K562 (cell line): ENCODE measurements at regions not wholly inside any gene's neighbourhood (a gene's known extent, or its start where the extent isn't known, plus 50 kb on each side); places are given as distances from the start of the nearest gene placed in this dataset.

Source experiments
- ATAC-seq: fragments of 200-7000 bp; cut with Tn5 transposase; 3 replicates; pipeline ENCODE4 v1.9.1; 2020; ENCODE audit warnings: moderate library complexity
- BruUV-seq: library from RNA; stranded (reverse); fragments of 400-500 nt; replicated peaks from 2 replicates; lab custom pipeline; 2021; lab: Mats Ljungman, UMichigan
- CTCF ChIA-PET: fragments of 300-600 bp; formaldehyde crosslinking; extraction: SDS; loops from one replicate; lab custom pipeline; 2021; ENCODE audit warnings: low intra/inter-chr PET ratio; lab: Yijun Ruan, JAX
- POLR2A ChIA-PET: fragments of 300-600, 350-650 bp; sonication (Branson Sonifier 250); formaldehyde crosslinking; extraction: SDS; loops from one replicate; lab custom pipeline; 2021; ENCODE audit warnings: antibody characterized with exemption, inconsistent platforms; lab: Yijun Ruan, JAX
- DNase-seq, 4 experiments: peaks; one replicate each; pipeline versions ENCODE4 v3.0.0 to v3.0.0-alpha.2; 2011 to 2018; ENCODE audit warnings: low spot score in 3 of 4, mixed read lengths in 3 of 4; ENCODE audit errors: extremely low read depth in 1 of 4
- FAIRE-seq: peaks from 2 replicates; lab custom pipeline; 2011; peaks lifted over from hg19 to GRCh38; lab: Jason Lieb, UNC
- H2AFZ ChIP-seq: 2 replicates; pipeline ENCODE4 v1.6.0; 2011; ENCODE audit warnings: low read depth, low read length, control low read depth, inconsistent platforms
- H3K27ac ChIP-seq: fragments of 200-600 bp; 3 replicates; pipeline ENCODE4 v1.8.0; 2011; ENCODE audit warnings: low read depth, mild to moderate bottlenecking, control low read depth, inconsistent platforms, low read length, moderate library complexity, mixed read lengths; ENCODE audit errors: extremely low read depth
- H3K27me3 ChIP-seq, 2 experiments: fragments of 300-600 bp in 1 of 2; 2 replicates in 1 of 2; 3 replicates in 1 of 2; pipeline versions ENCODE4 v1.6.0 to v1.8.0; 2011; ENCODE audit warnings: inconsistent platforms in 2 of 2, low read length in 2 of 2, mild to moderate bottlenecking in 1 of 2, mixed read lengths in 1 of 2, moderate library complexity in 1 of 2; ENCODE audit not compliant: control insufficient read depth in 2 of 2, insufficient read depth in 2 of 2
- H3K36me3 ChIP-seq: fragments of 300-600 bp; 3 replicates; pipeline ENCODE4 v1.8.0; 2011; ENCODE audit warnings: mild to moderate bottlenecking, low read length, inconsistent platforms; ENCODE audit not compliant: control insufficient read depth, insufficient read depth
- H3K4me1 ChIP-seq, 2 experiments: fragments of 200-600 bp in 1 of 2; replicated peaks in 1 of 2; 2 replicates in 1 of 2; 3 replicates in 1 of 2; pipeline versions ENCODE4 v1.5.1 to v1.8.0; 2011; ENCODE audit warnings: inconsistent platforms in 2 of 2, low read length in 2 of 2, mild to moderate bottlenecking in 1 of 2, mixed read lengths in 1 of 2, moderate library complexity in 1 of 2; ENCODE audit not compliant: control insufficient read depth in 2 of 2, insufficient read depth in 2 of 2
- H3K4me2 ChIP-seq: 2 replicates; pipeline ENCODE4 v1.6.1; 2011; ENCODE audit warnings: low read length, control low read depth, inconsistent platforms, mixed read lengths; ENCODE audit not compliant: insufficient read depth
- H3K4me3 ChIP-seq: fragments of 200-600 bp; sonication (generic), shearing (Covaris generic); 2 replicates; pipeline ENCODE4 v1.5.1; 2016; ENCODE audit warnings: control low read depth, inconsistent platforms
- H3K79me2 ChIP-seq: fragments of 200-600 bp; 3 replicates; pipeline ENCODE4 v1.8.0; 2011; ENCODE audit warnings: low read length, inconsistent platforms; ENCODE audit not compliant: control insufficient read depth, insufficient read depth
- H3K9ac ChIP-seq, 2 experiments: 2 replicates each; pipeline versions ENCODE4 v1.6.0 to v1.6.1; 2011; ENCODE audit warnings: low read depth in 2 of 2, low read length in 2 of 2, control low read depth in 1 of 2, inconsistent platforms in 1 of 2, mild to moderate bottlenecking in 1 of 2, mixed read lengths in 1 of 2; ENCODE audit not compliant: insufficient read depth in 1 of 2
- H3K9me1 ChIP-seq: one replicate; pipeline ENCODE4 v1.6.0; 2011; ENCODE audit warnings: inconsistent platforms, mild to moderate bottlenecking, low read length, moderate library complexity; ENCODE audit not compliant: control insufficient read depth, insufficient read depth
- H3K9me3 ChIP-seq: replicated peaks from 2 replicates; pipeline ENCODE4 v1.5.1; 2011; ENCODE audit warnings: low read depth, low read length, inconsistent platforms; ENCODE audit not compliant: control insufficient read depth, insufficient read depth
- H4K20me1 ChIP-seq: replicated peaks from 2 replicates; pipeline ENCODE4 v1.6.1; 2011; ENCODE audit warnings: low read length, inconsistent platforms, mixed read lengths; ENCODE audit not compliant: control insufficient read depth, insufficient read depth
- CBX3 ChIP-seq, 2 experiments: IDR thresholded peaks; 1 replicate in 1 of 2; 2 replicates in 1 of 2; pipeline ENCODE4 v1.6.1; 2012; ENCODE audit warnings: inconsistent platforms in 2 of 2, low read length in 2 of 2, borderline replicate concordance in 1 of 2, control low read depth in 1 of 2
- ELF1 ChIP-seq: fragments of 200-800 bp; sonication (Bioruptor generic); IDR thresholded peaks from 2 replicates; pipeline ENCODE4 v1.6.1; 2016; ENCODE audit warnings: missing genetic modification characterization, missing compliant biosample characterization
- GABPB2 ChIP-seq: fragments of 250-450 bp; sonication (Bioruptor Pico); conservative IDR thresholded peaks from 2 replicates; pipeline ENCODE4 v1.5.1; 2021; ENCODE audit warnings: mild to moderate bottlenecking
- HNRNPLL ChIP-seq: fragments of 200-400 bp; formaldehyde crosslinking; IDR thresholded peaks from 2 replicates; pipeline ENCODE4 v1.6.1; 2017; ENCODE audit warnings: low read length, low read depth, mild to moderate bottlenecking; ENCODE audit not compliant: poor library complexity, severe bottlenecking
- HSF4 ChIP-seq: fragments of 250-450 bp; sonication (Bioruptor Pico); IDR thresholded peaks from 2 replicates; pipeline ENCODE4 v2.1.2; 2022; ENCODE audit warnings: mild to moderate bottlenecking, moderate library complexity, borderline replicate concordance
- L3MBTL2 ChIP-seq: fragments of 450-650 bp; IDR thresholded peaks from 2 replicates; pipeline ENCODE4 v1.6.1; 2016; ENCODE audit warnings: mild to moderate bottlenecking, moderate library complexity
- PRPF4 ChIP-seq: fragments of 200-400 bp; formaldehyde crosslinking; IDR thresholded peaks from one replicate; pipeline ENCODE4 v1.6.1; 2017; ENCODE audit warnings: low read length, low read depth, mild to moderate bottlenecking; ENCODE audit not compliant: insufficient read depth, poor library complexity, severe bottlenecking
- TBP ChIP-seq: optimal IDR thresholded peaks from 2 replicates; pipeline ENCODE3; 2011; ENCODE audit warnings: low read depth, low read length, improper control_type of control experiment
- XRCC5 ChIP-seq: fragments of 200-400 bp; formaldehyde crosslinking; IDR thresholded peaks from 2 replicates; pipeline ENCODE4 v1.6.1; 2017; ENCODE audit warnings: low read depth, mild to moderate bottlenecking, low read length
- WGBS: fragments of 100-300 bp; shearing (Covaris generic); methylation state at CpG from one replicate; pipeline ENCODE4 v1.1.6; 2016; ENCODE audit warnings: low coverage, mixed read lengths; ENCODE audit not compliant: insufficient coverage; ENCODE audit errors: missing lambda C conversion rate; 5-methylcytosine and 5-hydroxymethylcytosine counted together
- in situ Hi-C: fragments of 300-500 bp; cut with MboI; formaldehyde crosslinking; loops from 4 replicates; pipeline ENCODE4 v1.15.0; 2018; ENCODE audit warnings: inconsistent platforms, mixed read lengths
- intact Hi-C: fragments of 100-400 bp; cut with micrococcal nuclease; formaldehyde crosslinking; loops from 2 replicates; pipeline ENCODE4 v1.14.2; 2022
- TF ChIP-seq, protein P1 (sequence below), 2 experiments: fragments of 450-650 bp in 1 of 2; sonication (generic) in 1 of 2; formaldehyde crosslinking in 1 of 2; IDR thresholded peaks; 2 replicates each; pipeline versions ENCODE4 v1.7.1 to v1.9.0; 2016 to 2022; ENCODE audit warnings: inconsistent platforms in 1 of 2, mild to moderate bottlenecking in 1 of 2, missing genetic modification reagents in 1 of 2

DNA sequence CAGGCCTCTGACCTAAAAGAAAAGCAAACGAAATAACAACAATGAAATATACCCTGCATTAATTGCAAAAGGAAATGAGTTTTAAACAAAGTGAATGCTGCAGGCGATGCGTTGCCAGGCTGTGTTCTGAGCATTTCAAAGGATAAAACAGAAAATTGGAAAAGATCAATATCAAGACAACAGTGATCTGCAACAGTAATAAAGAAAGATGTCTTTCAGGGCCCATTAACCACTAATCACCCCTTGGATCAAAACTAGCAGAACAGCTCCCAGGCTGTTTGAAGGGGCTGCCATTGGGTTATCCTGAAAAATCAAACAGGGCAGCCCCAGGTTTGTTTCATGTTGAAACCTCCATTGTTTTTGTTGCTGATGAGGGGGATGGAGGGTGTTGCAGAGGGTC is 219.2 kb downstream of the FGFR2 start:
- no peaks in the 10 kb centered on the region for H4K20me1 ChIP-seq
- H3K36me3 ChIP-seq, result no peaks in the 10 kb centered on the region
- in situ Hi-C loops (no loop called here), intact Hi-C loops (no loop called here)
- DNase-seq (no peak), FAIRE-seq (no peak), ATAC-seq (no peak)
- H3K9ac ChIP-seq, result no peak overlapping the region
- H3K9me1 ChIP-seq, result no peaks in the 10 kb centered on the region
- no peaks in the 10 kb centered on the region for H3K9me3 ChIP-seq
- WGBS, result 0% methylated on average over 3 of the region's 3 CpGs
- no peaks in the 10 kb centered on the region for H3K4me1 ChIP-seq
- H3K4me2 ChIP-seq, result no peak overlapping the region
- H3K27me3 ChIP-seq, result no peaks in the 10 kb centered on the region
- no TSS peak for BruUV-seq
- H3K27ac ChIP-seq, result no peak overlapping the region
- H3K4me3 ChIP-seq, result no peak overlapping the region
- POLR2A ChIA-PET, result no interaction called here
- H2AFZ ChIP-seq, result no peak overlapping the region
- CTCF ChIA-PET, result no interaction called here
- no peaks in the 10 kb centered on the region for H3K79me2 ChIP-seq
- TF ChIP-seq PRPF4 (no peak), HNRNPLL (no peak), ELF1 (tag) (no peak), CBX3 (IDR thresholded peaks at IDR 0.05; ENCODE audit: borderline replicate concordance in 1 of 2, low read length in 2 of 2) (no peak), XRCC5 (no peak), GABPB2 (CRISPR knock-in tag) (no peak), TBP (no peak), HSF4 (CRISPR knock-in tag) (no peak), L3MBTL2 (no peak)
- TF ChIP-seq, protein P1, sequence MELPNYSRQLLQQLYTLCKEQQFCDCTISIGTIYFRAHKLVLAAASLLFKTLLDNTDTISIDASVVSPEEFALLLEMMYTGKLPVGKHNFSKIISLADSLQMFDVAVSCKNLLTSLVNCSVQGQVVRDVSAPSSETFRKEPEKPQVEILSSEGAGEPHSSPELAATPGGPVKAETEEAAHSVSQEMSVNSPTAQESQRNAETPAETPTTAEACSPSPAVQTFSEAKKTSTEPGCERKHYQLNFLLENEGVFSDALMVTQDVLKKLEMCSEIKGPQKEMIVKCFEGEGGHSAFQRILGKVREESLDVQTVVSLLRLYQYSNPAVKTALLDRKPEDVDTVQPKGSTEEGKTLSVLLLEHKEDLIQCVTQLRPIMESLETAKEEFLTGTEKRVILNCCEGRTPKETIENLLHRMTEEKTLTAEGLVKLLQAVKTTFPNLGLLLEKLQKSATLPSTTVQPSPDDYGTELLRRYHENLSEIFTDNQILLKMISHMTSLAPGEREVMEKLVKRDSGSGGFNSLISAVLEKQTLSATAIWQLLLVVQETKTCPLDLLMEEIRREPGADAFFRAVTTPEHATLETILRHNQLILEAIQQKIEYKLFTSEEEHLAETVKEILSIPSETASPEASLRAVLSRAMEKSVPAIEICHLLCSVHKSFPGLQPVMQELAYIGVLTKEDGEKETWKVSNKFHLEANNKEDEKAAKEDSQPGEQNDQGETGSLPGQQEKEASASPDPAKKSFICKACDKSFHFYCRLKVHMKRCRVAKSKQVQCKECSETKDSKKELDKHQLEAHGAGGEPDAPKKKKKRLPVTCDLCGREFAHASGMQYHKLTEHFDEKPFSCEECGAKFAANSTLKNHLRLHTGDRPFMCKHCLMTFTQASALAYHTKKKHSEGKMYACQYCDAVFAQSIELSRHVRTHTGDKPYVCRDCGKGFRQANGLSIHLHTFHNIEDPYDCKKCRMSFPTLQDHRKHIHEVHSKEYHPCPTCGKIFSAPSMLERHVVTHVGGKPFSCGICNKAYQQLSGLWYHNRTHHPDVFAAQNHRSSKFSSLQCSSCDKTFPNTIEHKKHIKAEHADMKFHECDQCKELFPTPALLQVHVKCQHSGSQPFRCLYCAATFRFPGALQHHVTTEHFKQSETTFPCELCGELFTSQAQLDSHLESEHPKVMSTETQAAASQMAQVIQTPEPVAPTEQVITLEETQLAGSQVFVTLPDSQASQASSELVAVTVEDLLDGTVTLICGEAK (IDR thresholded peaks at IDR 0.05), result no peak
- TF ChIP-seq, protein P1 (CRISPR knock-in tag; IDR thresholded peaks at IDR 0.05), result no peak
